HepG2 (cell line): ENCODE measurements at regions not wholly inside any gene's neighbourhood (a gene's known extent, or its start where the extent isn't known, plus 50 kb on each side); places are given as distances from the start of the nearest gene placed in this dataset.

Source experiments
- ATAC-seq: fragments of 200-7000 bp; cut with Tn5 transposase; 3 replicates; pipeline ENCODE4 v1.9.1; 2020; ENCODE audit warnings: mild to moderate bottlenecking, moderate library complexity
- BruUV-seq: library from RNA; stranded (reverse); fragments of 400-500 nt; replicated peaks from 2 replicates; lab custom pipeline; 2021; lab: Mats Ljungman, UMichigan
- CTCF ChIA-PET: fragments of 300-600 bp; formaldehyde crosslinking; extraction: SDS; loops from one replicate; lab custom pipeline; 2021; ENCODE audit warnings: low total read pairs, inconsistent platforms, low intra/inter-chr PET ratio; lab: Yijun Ruan, JAX
- POLR2A ChIA-PET: fragments of 350-600 bp; sonication (Branson Sonifier 250); formaldehyde crosslinking; loops from one replicate; lab custom pipeline; 2020; ENCODE audit warnings: antibody characterized with exemption, inconsistent platforms; lab: Yijun Ruan, JAX
- DNase-seq: peaks from one replicate; pipeline ENCODE4 v3.0.0-alpha.2; 2015; ENCODE audit warnings: low spot score
- FAIRE-seq: peaks from 3 replicates; lab custom pipeline; 2011; peaks lifted over from hg19 to GRCh38; lab: Jason Lieb, UNC
- H2AFZ ChIP-seq: one replicate; pipeline ENCODE4 v1.6.1; 2011; ENCODE audit warnings: low read length, inconsistent platforms
- H3K27ac ChIP-seq: fragments of 300-600 bp; 3 replicates; pipeline ENCODE4 v1.8.0; 2011; ENCODE audit warnings: mixed run types, mild to moderate bottlenecking, mixed read lengths, low read length, inconsistent platforms; ENCODE audit not compliant: insufficient read depth; ENCODE audit errors: extremely low read length
- H3K27me3 ChIP-seq, 2 experiments: fragments of 200-600 bp in 1 of 2; 2 replicates in 1 of 2; 3 replicates in 1 of 2; pipeline versions ENCODE4 v1.6.0 to v1.8.0; 2011; ENCODE audit warnings: low read length in 2 of 2, mild to moderate bottlenecking in 2 of 2, moderate library complexity in 2 of 2, inconsistent platforms in 1 of 2; ENCODE audit not compliant: insufficient read depth in 2 of 2, control insufficient read depth in 1 of 2
- H3K36me3 ChIP-seq, 2 experiments: fragments of 200-600 bp in 1 of 2; replicated peaks in 1 of 2; 2 replicates in 1 of 2; 3 replicates in 1 of 2; pipeline versions ENCODE4 v1.5.1 to v1.8.0; 2011; ENCODE audit warnings: low read length in 2 of 2, inconsistent platforms in 1 of 2; ENCODE audit not compliant: insufficient read depth in 2 of 2, control insufficient read depth in 1 of 2
- H3K4me1 ChIP-seq: 2 replicates; pipeline ENCODE4 v1.5.1; 2012; ENCODE audit warnings: low read length, inconsistent platforms; ENCODE audit not compliant: insufficient read depth
- H3K4me2 ChIP-seq: 2 replicates; pipeline ENCODE4 v1.6.0; 2011; ENCODE audit warnings: low read depth, low read length, inconsistent platforms
- H3K4me3 ChIP-seq, 3 experiments: fragments of 200-600 bp in 1 of 3; sonication (generic), shearing (Covaris generic) in 1 of 3; replicated peaks in 1 of 3; 2 replicates each; pipeline ENCODE4 v1.5.1; 2011 to 2016; ENCODE audit warnings: low read length in 3 of 3, inconsistent platforms in 2 of 3, low read depth in 2 of 3, mild to moderate bottlenecking in 2 of 3, control low read depth in 1 of 3, mixed read lengths in 1 of 3; ENCODE audit not compliant: insufficient read depth in 1 of 3
- H3K79me2 ChIP-seq: one replicate; pipeline ENCODE4 v1.6.1; 2011; ENCODE audit warnings: low read length, inconsistent platforms; ENCODE audit not compliant: insufficient read depth
- H3K9ac ChIP-seq: 2 replicates; pipeline ENCODE4 v1.6.0; 2011; ENCODE audit warnings: mild to moderate bottlenecking, low read depth, low read length, inconsistent platforms; ENCODE audit not compliant: insufficient read depth
- H3K9me3 ChIP-seq: 2 replicates; pipeline ENCODE4 v1.5.1; 2012; ENCODE audit warnings: mild to moderate bottlenecking, low read length
- H4K20me1 ChIP-seq: 2 replicates; pipeline ENCODE4 v1.6.0; 2011; ENCODE audit warnings: inconsistent platforms, mild to moderate bottlenecking, low read length, moderate library complexity; ENCODE audit not compliant: insufficient read depth
- HOXD1 ChIP-seq: sonication (generic); formaldehyde crosslinking; IDR thresholded peaks from 2 replicates; pipeline ENCODE4 v1.5.0; 2020; ENCODE audit warnings: missing genetic modification reagents
- MED1 ChIP-seq: sonication (generic); formaldehyde crosslinking; IDR thresholded peaks from 2 replicates; pipeline ENCODE4 v1.4.0; 2020; ENCODE audit warnings: missing genetic modification reagents
- MIER3 ChIP-seq: IDR thresholded peaks from 2 replicates; pipeline ENCODE4 v1.6.1; 2016; ENCODE audit warnings: missing compliant biosample characterization, borderline replicate concordance
- NBN ChIP-seq: fragments of 450-650 bp; conservative IDR thresholded peaks from 2 replicates; pipeline ENCODE4 v1.6.1; 2017
- NONO ChIP-seq, 2 experiments: fragments of 450-650 bp in 1 of 2; sonication (generic) in 1 of 2; formaldehyde crosslinking in 1 of 2; IDR thresholded peaks in 1 of 2; conservative IDR thresholded peaks in 1 of 2; 2 replicates each; pipeline versions ENCODE4 v1.6.1 to v1.8.0; 2017 to 2022; ENCODE audit warnings: mild to moderate bottlenecking in 1 of 2, missing genetic modification reagents in 1 of 2, moderate library complexity in 1 of 2
- PHF8 ChIP-seq: sonication (generic); formaldehyde crosslinking; IDR thresholded peaks from 2 replicates; pipeline ENCODE4 v1.5.0; 2020; ENCODE audit warnings: missing genetic modification reagents
- RBM22 ChIP-seq: fragments of 200-400 bp; formaldehyde crosslinking; optimal IDR thresholded peaks from 2 replicates; pipeline ENCODE3; 2017; ENCODE audit warnings: mild to moderate bottlenecking, low read length, moderate library complexity
- SNAI1 ChIP-seq: sonication (generic); formaldehyde crosslinking; IDR thresholded peaks from 2 replicates; pipeline ENCODE4 v1.5.0; 2020; ENCODE audit warnings: mild to moderate bottlenecking, missing genetic modification reagents, borderline replicate concordance
- SRSF9 ChIP-seq: fragments of 200-400 bp; formaldehyde crosslinking; IDR thresholded peaks from 2 replicates; pipeline ENCODE4 v1.6.1; 2018; ENCODE audit warnings: borderline replicate concordance, mild to moderate bottlenecking, low read depth, low read length; ENCODE audit not compliant: insufficient read depth, poor library complexity, severe bottlenecking
- THYN1 ChIP-seq: sonication (generic); formaldehyde crosslinking; IDR thresholded peaks from 2 replicates; pipeline ENCODE4 v1.8.1; 2023; ENCODE audit warnings: low read depth, mild to moderate bottlenecking, moderate library complexity, missing genetic modification reagents, borderline replicate concordance
- YY1 ChIP-seq: IDR thresholded peaks from 2 replicates; pipeline ENCODE4 v1.6.1; 2011; ENCODE audit warnings: low read length, low read depth, moderate library complexity, mild to moderate bottlenecking; ENCODE audit not compliant: insufficient read depth, insufficient replicate concordance
- ZNF484 ChIP-seq: sonication (generic); formaldehyde crosslinking; IDR thresholded peaks from 2 replicates; pipeline ENCODE4 v1.5.1; 2020; ENCODE audit warnings: mild to moderate bottlenecking, low read depth, missing genetic modification reagents, borderline replicate concordance
- ZNF644 ChIP-seq: IDR thresholded peaks from 2 replicates; pipeline ENCODE4 v1.6.1; 2016; ENCODE audit warnings: low read depth
- ZNF788 ChIP-seq: sonication (generic); formaldehyde crosslinking; IDR thresholded peaks from 2 replicates; pipeline ENCODE4 v1.5.0; 2020; ENCODE audit warnings: mild to moderate bottlenecking, missing genetic modification reagents, borderline replicate concordance
- WGBS: methylation state at CpG from one replicate; pipeline ENCODE4 v1.1.6; 2017; ENCODE audit warnings: low lambda C conversion rate; 5-methylcytosine and 5-hydroxymethylcytosine counted together
- in situ Hi-C: cut with HindIII; loops from 2 replicates; pipeline ENCODE4 v1.10.0; 2017; ENCODE audit warnings: low pct_unique_long_range_greater_than_20kb; ENCODE audit not compliant: extremely low pct_ligation_motif_present
- intact Hi-C: fragments of 100-400 bp; cut with micrococcal nuclease; formaldehyde crosslinking; loops from one replicate; pipeline ENCODE4 v1.10.0; 2022; ENCODE audit not compliant: unreplicated experiment
- TF ChIP-seq, protein P1 (sequence below): sonication (generic); formaldehyde crosslinking; IDR thresholded peaks from 2 replicates; pipeline ENCODE4 v1.4.0; 2020; ENCODE audit warnings: missing genetic modification reagents
- TF ChIP-seq, protein P2 (sequence below): sonication (generic); formaldehyde crosslinking; IDR thresholded peaks from 2 replicates; pipeline ENCODE4 v1.4.0; 2020; ENCODE audit warnings: missing genetic modification reagents
- TF ChIP-seq, protein P3 (sequence below): IDR thresholded peaks from 2 replicates; pipeline ENCODE4 v1.6.1; 2016; ENCODE audit warnings: low read depth, borderline replicate concordance

DNA sequence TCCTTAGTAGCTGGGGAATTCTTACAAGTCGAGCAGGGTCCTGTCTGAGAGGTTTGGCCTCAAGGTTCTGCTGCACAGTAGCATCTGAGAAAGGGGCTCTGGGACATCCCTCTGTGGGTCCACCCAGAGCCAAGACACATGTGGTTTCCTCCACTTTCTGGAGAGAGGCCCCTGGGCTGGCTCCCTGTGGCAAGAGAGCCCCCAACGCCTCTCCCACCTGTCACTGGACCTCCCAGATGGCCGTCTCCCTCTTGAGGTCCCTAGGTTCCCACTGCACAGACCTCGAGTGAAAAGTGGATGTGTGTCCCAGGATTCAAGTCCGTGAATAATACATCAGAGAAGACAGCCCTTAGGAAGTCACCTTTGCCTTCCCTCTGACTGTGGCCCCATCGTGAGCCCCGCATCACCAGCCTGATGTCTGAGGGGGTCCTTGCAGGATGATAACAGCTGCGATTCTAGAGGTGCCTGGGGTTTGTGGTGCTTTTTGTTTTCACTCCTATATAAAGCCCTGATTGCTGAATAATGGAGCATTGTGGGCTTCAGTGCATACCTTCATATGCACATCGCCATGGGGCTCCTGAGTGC is 319.0 kb downstream of the GLRX3 start (continued):
- TF ChIP-seq, protein P1, sequence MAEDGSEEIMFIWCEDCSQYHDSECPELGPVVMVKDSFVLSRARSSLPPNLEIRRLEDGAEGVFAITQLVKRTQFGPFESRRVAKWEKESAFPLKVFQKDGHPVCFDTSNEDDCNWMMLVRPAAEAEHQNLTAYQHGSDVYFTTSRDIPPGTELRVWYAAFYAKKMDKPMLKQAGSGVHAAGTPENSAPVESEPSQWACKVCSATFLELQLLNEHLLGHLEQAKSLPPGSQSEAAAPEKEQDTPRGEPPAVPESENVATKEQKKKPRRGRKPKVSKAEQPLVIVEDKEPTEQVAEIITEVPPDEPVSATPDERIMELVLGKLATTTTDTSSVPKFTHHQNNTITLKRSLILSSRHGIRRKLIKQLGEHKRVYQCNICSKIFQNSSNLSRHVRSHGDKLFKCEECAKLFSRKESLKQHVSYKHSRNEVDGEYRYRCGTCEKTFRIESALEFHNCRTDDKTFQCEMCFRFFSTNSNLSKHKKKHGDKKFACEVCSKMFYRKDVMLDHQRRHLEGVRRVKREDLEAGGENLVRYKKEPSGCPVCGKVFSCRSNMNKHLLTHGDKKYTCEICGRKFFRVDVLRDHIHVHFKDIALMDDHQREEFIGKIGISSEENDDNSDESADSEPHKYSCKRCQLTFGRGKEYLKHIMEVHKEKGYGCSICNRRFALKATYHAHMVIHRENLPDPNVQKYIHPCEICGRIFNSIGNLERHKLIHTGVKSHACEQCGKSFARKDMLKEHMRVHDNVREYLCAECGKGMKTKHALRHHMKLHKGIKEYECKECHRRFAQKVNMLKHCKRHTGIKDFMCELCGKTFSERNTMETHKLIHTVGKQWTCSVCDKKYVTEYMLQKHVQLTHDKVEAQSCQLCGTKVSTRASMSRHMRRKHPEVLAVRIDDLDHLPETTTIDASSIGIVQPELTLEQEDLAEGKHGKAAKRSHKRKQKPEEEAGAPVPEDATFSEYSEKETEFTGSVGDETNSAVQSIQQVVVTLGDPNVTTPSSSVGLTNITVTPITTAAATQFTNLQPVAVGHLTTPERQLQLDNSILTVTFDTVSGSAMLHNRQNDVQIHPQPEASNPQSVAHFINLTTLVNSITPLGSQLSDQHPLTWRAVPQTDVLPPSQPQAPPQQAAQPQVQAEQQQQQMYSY (CRISPR knock-in tag), result no peak
- TF ChIP-seq PHF8 (CRISPR knock-in tag), result no peak

DNA sequence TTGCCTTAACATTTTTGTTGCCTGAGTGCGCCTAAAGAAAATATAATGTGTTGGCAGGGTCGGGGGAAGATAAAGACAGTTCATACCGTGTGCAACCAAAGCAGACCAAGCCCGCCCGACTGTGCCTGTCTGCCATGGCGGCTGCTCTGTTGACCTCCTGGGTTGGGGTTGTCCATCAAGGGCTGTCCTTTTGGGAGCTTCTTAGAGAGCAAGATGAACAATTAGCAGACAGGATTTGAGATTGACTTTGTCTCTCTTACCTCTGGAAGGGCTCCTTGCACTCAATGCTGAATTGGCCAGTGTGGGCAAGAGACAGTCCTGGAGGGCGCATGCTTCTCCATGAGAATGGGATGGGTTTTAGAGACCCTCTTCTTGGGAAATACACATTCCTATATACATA is 319.6 kb downstream of the GLRX3 start:
- CTCF ChIA-PET, result no interaction called here
- in situ Hi-C loops, result no loop called here
- Histone ChIP-seq H3K36me3 (no peaks in the 10 kb centered on the region), H3K27me3 (peaks cover 0 to 3% of the 10 kb centered on the region in 2 experiments; a peak in 3 of 5 replicates), H3K27ac (no peak overlapping the region), H4K20me1 (no peaks in the 10 kb centered on the region), H3K4me2 (no peak overlapping the region), H2AFZ (no peak overlapping the region), H3K9me3 (no peaks in the 10 kb centered on the region), H3K9ac (no peak overlapping the region), H3K4me1 (no peaks in the 10 kb centered on the region), H3K79me2 (no peaks in the 10 kb centered on the region), H3K4me3 (no peak overlapping the region)
- POLR2A ChIA-PET, result no interaction called here
- intact Hi-C loops, result no loop called here
- DNase-seq (no peak), ATAC-seq (no peak), FAIRE-seq (no peak)
- 0% methylated on average over 7 of the region's 7 CpGs for WGBS
- no TSS peak for BruUV-seq
- TF ChIP-seq ZNF644 (CRISPR knock-in tag) (no peak), HOXD1 (no peak), SRSF9 (no peak), NONO (IDR thresholded peaks at IDR 0.05) (no peak), NONO (CRISPR knock-in tag; conservative IDR thresholded peaks at IDR 0.05) (no peak), SNAI1 (CRISPR knock-in tag) (no peak), ZNF788 (CRISPR knock-in tag) (no peak), ZNF484 (CRISPR knock-in tag) (no peak), THYN1 (CRISPR knock-in tag) (no peak), NBN (no peak), YY1 (no peak), MIER3 (CRISPR knock-in tag) (no peak), RBM22 (no peak), MED1 (CRISPR knock-in tag) (no peak)
- TF ChIP-seq, protein P2, sequence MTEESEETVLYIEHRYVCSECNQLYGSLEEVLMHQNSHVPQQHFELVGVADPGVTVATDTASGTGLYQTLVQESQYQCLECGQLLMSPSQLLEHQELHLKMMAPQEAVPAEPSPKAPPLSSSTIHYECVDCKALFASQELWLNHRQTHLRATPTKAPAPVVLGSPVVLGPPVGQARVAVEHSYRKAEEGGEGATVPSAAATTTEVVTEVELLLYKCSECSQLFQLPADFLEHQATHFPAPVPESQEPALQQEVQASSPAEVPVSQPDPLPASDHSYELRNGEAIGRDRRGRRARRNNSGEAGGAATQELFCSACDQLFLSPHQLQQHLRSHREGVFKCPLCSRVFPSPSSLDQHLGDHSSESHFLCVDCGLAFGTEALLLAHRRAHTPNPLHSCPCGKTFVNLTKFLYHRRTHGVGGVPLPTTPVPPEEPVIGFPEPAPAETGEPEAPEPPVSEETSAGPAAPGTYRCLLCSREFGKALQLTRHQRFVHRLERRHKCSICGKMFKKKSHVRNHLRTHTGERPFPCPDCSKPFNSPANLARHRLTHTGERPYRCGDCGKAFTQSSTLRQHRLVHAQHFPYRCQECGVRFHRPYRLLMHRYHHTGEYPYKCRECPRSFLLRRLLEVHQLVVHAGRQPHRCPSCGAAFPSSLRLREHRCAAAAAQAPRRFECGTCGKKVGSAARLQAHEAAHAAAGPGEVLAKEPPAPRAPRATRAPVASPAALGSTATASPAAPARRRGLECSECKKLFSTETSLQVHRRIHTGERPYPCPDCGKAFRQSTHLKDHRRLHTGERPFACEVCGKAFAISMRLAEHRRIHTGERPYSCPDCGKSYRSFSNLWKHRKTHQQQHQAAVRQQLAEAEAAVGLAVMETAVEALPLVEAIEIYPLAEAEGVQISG (CRISPR knock-in tag), result no peak
- TF ChIP-seq, protein P3, sequence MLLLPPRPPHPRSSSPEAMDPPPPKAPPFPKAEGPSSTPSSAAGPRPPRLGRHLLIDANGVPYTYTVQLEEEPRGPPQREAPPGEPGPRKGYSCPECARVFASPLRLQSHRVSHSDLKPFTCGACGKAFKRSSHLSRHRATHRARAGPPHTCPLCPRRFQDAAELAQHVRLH (CRISPR knock-in tag), result no peak
